ENCODE measurements at regions not wholly inside any gene's neighbourhood (a gene's known extent, or its start where the extent isn't known, plus 50 kb on each side); places are given as distances from the start of the nearest gene placed in this dataset.

DNA sequence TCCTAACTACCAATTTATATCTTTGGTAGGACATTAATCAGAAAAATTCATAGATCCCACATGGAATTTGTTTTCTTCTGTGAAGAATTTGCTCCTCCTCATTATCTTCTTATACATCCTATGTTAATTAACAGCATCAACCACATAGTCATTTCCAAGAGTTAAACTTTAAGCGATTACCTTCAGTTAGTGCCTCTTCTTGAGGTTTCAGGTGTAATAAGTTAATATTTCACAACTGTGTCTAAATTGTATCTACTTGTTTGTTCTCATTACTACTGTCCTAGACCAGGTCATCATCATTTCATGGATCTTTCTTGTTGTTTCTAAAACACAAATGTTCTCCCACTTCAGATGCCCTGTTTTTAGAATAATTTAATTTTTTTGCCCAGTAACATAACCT, 457.9 kb downstream of the FAT4 start:
- TF ChIP-seq, protein P1, sequence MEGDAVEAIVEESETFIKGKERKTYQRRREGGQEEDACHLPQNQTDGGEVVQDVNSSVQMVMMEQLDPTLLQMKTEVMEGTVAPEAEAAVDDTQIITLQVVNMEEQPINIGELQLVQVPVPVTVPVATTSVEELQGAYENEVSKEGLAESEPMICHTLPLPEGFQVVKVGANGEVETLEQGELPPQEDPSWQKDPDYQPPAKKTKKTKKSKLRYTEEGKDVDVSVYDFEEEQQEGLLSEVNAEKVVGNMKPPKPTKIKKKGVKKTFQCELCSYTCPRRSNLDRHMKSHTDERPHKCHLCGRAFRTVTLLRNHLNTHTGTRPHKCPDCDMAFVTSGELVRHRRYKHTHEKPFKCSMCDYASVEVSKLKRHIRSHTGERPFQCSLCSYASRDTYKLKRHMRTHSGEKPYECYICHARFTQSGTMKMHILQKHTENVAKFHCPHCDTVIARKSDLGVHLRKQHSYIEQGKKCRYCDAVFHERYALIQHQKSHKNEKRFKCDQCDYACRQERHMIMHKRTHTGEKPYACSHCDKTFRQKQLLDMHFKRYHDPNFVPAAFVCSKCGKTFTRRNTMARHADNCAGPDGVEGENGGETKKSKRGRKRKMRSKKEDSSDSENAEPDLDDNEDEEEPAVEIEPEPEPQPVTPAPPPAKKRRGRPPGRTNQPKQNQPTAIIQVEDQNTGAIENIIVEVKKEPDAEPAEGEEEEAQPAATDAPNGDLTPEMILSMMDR (IDR thresholded peaks at IDR 0.05; ENCODE audit: borderline replicate concordance, insufficient read depth, low read depth, low read length): no peak
- H3K4me3 ChIP-seq (ENCODE audit: low read depth, low read length): no peak overlapping the region

DNA sequence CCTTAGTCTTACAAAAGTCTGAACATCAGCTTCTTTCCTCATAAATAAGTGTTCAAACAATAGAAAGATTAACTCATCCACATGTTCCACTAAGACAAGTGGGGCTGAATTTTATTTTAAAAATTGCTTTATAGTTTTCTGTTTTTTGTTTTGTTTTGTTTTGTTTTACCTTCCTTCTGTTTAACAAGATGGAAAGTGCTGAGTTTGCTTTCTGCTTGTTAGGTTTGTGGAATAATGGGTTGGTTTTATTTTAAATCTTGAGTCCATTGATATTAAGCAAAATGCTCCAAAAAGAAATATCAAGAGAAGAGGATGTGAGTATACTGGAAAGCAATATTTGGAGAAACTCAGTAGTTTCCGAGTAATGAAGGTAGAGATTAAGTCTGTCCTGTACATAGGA, 458.7 kb downstream of the FAT4 start:
- TF ChIP-seq, protein P1 (IDR thresholded peaks at IDR 0.05; ENCODE audit: borderline replicate concordance, insufficient read depth, low read depth, low read length): no peak

DNA sequence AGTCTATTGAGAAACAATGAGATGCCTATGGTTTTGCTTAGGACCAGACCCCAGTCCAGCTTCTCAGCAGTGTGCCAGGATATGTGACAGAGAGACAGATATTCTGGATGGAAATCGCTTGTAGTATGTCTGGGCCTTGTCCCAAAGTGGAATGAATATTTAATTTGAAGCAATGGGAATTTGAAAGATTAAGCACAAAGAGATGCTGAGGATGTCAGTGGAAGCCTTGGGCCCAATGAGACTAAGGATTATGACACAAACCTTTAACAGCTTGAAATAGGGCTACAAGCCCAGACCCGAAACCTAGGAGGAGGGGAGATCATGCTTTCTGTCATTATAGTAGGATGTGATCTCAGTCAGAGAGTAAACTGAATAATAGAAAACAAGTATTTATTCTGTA, 459.2 kb downstream of the FAT4 start:
- TF ChIP-seq, protein P1 (IDR thresholded peaks at IDR 0.05; ENCODE audit: borderline replicate concordance, insufficient read depth, low read depth, low read length): no peak
- H3K4me3 ChIP-seq (ENCODE audit: low read depth, low read length): no peak overlapping the region

More for the DNA sequence above, 458.7 kb downstream of the FAT4 start:
- H3K4me3 ChIP-seq (ENCODE audit: low read depth, low read length): no peak overlapping the region

DNA sequence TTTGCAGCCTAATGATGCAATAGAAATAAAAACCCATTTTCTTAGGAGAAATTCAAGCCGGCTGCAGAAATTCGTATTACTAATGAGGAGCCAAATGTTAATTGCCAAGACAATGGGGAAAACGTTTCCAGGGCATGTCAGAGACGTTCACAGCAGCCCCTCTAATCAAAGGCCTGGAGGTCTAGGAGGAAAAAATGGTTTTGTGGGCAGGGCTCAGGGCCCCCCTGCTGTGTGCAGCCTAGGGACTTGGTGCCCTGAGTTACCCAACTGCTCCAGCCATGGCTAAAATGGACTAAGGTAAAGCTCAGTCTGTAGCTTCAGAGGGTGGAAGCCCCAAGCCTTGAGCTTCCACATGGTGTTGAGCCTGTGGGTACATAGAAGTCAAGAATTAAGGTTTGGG, 461.4 kb downstream of the FAT4 start:
- TF ChIP-seq, protein P1 (IDR thresholded peaks at IDR 0.05; ENCODE audit: borderline replicate concordance, insufficient read depth, low read depth, low read length): no peak
- H3K4me3 ChIP-seq (ENCODE audit: low read depth, low read length): no peak overlapping the region

DNA sequence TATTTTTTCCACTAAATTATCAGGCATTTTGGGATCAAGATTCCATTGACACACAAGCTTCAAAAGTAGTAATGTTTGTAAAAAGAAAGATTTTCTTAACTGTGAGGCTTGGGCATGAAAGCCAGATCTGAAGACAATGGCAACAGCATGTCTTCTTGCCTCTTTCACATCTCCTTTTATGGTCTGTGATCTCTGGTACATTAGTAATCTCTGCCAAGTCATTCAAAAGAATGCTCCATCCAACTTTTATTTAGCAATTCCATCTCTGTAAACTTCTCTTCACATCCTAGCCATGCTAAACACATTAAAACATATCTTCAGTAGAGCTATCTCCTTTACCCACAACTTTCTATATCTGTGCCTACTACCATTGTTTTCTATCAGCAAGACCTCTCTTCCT, 465.4 kb downstream of the FAT4 start:
- TF ChIP-seq, protein P1 (IDR thresholded peaks at IDR 0.05; ENCODE audit: borderline replicate concordance, insufficient read depth, low read depth, low read length): no peak
- no peak overlapping the region for H3K4me3 ChIP-seq (ENCODE audit: low read depth, low read length)

DNA sequence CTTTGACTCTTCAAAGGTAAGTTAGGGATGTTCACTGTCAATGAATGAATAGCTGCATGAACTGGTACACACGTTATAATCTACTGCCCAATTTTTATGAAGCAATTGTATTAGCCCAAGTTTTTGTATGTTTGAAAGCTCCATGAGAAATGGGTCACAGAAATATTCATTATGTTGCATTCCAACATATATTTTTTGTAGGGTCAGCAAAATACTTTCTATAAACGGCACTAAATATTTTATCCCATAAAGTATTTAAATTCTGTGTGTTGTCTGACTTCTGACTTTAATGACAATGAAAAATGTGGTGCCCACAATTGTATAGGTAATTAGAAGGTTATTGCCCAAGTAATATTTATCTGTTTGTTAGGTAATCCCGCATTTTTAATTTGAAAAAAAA, 466.0 kb downstream of the FAT4 start:
- TF ChIP-seq, protein P1 (IDR thresholded peaks at IDR 0.05; ENCODE audit: borderline replicate concordance, insufficient read depth, low read depth, low read length): no peak
- H3K4me3 ChIP-seq (ENCODE audit: low read depth, low read length): no peak overlapping the region

DNA sequence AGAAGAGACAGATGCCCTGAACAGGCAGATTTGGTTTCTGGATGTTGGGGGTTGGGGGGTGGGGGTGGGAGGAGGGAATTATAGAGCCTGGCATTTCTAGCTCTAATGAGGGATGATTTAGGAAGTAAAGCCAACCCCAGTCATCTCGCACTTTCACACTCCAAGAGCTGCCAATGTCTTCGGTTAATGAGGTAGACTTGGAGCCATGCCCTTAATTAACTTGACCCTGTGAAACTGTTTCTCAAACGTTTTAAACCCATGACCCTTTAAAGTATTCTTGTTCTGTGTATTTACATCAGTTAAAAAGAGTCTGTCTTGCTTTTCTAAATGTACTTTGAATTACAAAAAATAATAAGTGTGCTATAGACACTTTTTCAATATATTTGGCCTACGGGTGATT, 466.9 kb downstream of the FAT4 start:
- TF ChIP-seq, protein P1 (IDR thresholded peaks at IDR 0.05; ENCODE audit: borderline replicate concordance, insufficient read depth, low read depth, low read length): no peak

More for the DNA sequence above, 466.9 kb downstream of the FAT4 start:
- no peak overlapping the region for H3K4me3 ChIP-seq (ENCODE audit: low read depth, low read length)

Measured in GM12875 (cell line).